Kidney epithelial cell (primary cell): ENCODE measurements at regions not wholly inside any gene's neighbourhood (a gene's known extent, or its start where the extent isn't known, plus 50 kb on each side); places are given as distances from the start of the nearest gene placed in this dataset.

ENCODE experiments used
- DNase-seq: peaks from one replicate; pipeline ENCODE4 v3.0.0-alpha.2; 2010; ENCODE audit warnings: low read depth
- H3K27me3 ChIP-seq: 2 replicates; pipeline ENCODE4 v1.6.0; 2011; ENCODE audit warnings: low read length; ENCODE audit not compliant: control insufficient read depth, insufficient read depth
- H3K36me3 ChIP-seq: 2 replicates; pipeline ENCODE4 v1.5.1; 2011; ENCODE audit warnings: low read length; ENCODE audit not compliant: control insufficient read depth, insufficient read depth
- H3K4me3 ChIP-seq: 2 replicates; pipeline ENCODE4 v1.5.1; 2011; ENCODE audit warnings: low read depth, mild to moderate bottlenecking, control low read depth, low read length
- CTCF ChIP-seq: IDR thresholded peaks from 2 replicates; pipeline ENCODE4 v1.5.1; 2011; ENCODE audit warnings: mild to moderate bottlenecking, moderate library complexity, low read length, control low read depth, inconsistent platforms; ENCODE audit not compliant: insufficient read depth, poor library complexity, severe bottlenecking

DNA sequence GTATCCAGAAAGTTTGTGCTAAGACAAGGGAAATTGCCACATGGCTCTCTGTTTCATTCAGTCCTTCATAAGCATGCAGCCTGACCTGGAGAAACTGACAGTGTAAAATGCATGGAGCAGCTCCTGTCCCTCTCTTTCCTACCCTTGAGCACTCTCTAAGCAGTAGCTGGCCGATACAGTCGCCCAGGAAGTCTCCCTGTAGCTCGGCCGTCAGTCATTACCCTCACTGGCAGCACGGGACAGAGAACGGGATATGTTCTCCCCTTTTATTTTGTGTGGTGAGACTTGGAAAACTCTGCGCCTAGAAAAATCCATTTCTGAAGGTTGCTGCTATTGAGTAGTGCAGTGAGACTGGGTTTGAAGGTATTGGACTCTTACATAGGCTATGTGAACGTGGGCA lies 56.8 kb upstream of the KCNMB1 start:
- TF ChIP-seq CTCF = no peak
- Histone ChIP-seq H3K27me3 (no peaks in the 10 kb centered on the region), H3K36me3 (no peaks in the 10 kb centered on the region), H3K4me3 (no peak overlapping the region)
- DNase-seq = no peak

- no peak for TF ChIP-seq CTCF
- Histone ChIP-seq H3K4me3 (no peak overlapping the region), H3K27me3 (no peaks in the 10 kb centered on the region), H3K36me3 (no peaks in the 10 kb centered on the region)
- no peak for DNase-seq
Measured at GRCh38 chr5:170444969-170445505, 55.9 kb upstream of the KCNMB1 start.

DNA sequence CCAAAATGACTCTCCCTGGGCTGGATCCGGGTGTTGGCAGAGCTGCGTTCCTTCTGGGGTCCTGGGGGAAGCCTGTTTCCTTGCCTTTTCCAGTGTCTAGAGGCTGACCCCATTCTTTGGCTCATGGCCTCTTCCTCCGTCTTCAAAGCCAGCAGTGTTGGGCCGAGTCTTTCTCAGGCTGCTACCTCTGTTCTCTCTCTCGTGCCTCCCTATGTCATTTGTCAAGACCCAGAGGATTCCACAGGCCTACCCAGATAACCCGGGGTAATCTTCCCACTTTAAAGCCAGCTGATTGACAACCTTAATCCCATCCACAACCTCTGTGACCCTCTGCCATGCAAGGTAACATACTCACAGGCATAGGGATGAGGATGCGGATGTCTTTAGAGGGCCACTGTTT lies 55.0 kb upstream of the KCNMB1 start:
- Histone ChIP-seq H3K36me3 (no peaks in the 10 kb centered on the region), H3K4me3 (no peak overlapping the region), H3K27me3 (peaks cover 3% of the 10 kb centered on the region)
- no peak for TF ChIP-seq CTCF
- no peak for DNase-seq

DNA sequence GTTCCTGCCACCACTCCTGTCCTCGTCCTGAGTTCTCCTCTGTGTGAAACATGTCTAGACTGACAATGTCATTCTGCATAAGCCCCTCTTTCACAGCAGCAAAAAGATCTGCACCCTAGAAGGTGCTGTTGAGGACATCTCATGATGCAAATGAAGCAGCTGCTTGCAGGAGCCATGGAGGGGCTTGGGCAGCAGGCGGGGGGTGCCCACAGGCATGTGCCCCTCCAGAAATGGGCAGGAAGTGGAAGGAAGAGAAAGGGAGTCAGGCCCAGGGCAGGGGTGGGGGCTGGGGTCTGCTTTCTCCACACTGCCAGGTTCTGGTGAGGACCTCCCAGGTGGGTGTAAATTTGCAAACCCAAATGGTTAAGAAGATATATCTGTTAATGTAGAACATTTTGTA lies 54.5 kb upstream of the KCNMB1 start:
- no peak for DNase-seq
- Histone ChIP-seq H3K36me3 (no peaks in the 10 kb centered on the region), H3K4me3 (no peak overlapping the region), H3K27me3 (peaks cover 3% of the 10 kb centered on the region)
- TF ChIP-seq CTCF = no peak

DNA sequence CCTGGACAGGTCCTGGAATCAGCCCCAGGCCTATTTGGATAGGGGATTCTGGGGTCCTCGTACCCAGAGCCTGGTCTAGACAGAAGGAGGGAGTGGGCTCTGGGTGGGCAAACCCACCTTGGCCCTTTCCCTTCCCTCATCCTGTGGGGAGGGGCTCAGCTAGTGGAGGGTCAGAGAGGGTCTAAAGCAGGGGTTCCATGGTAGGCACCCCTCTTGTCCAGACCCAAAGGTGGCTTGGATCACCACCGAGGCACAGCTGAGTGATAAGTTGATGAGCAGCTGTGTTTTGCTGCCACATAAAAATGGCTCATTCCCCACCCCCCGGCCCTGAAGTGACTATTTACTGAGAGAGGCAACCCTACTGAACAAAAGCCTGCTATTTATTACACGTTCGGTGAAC lies 53.8 kb upstream of the KCNMB1 start:
- Histone ChIP-seq H3K27me3 (peaks cover 3% of the 10 kb centered on the region), H3K36me3 (no peaks in the 10 kb centered on the region), H3K4me3 (no peak overlapping the region)
- DNase-seq = no peak
- no peak for TF ChIP-seq CTCF

DNA sequence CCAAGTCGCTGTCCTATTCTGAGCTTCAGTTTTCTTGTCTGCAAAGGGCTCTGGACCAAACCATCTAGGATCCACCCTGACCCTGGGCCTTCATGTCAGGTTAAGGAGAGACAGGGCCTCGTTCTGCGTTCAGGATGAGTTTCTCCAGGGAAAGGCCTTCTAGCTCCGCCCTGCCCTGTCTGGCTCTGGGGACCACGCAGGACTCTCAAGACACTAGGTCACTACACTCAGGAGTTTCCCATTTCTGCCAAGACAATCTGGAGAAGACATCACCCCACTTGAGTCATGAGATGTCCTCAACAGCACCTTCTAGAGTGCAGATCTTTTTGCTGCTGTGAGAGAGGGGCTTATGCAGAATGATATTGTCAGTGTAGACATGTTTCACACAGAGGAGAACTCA lies 53.2 kb upstream of the KCNMB1 start:
- no peak for DNase-seq
- Histone ChIP-seq H3K4me3 (no peak overlapping the region), H3K36me3 (no peaks in the 10 kb centered on the region), H3K27me3 (peaks cover 3% of the 10 kb centered on the region)
- no peak for TF ChIP-seq CTCF
